NB4 (cell line): ENCODE measurements at regions not wholly inside any gene's neighbourhood (a gene's known extent, or its start where the extent isn't known, plus 50 kb on each side); places are given as distances from the start of the nearest gene placed in this dataset.

Experiments used
- MYC ChIP-seq: IDR thresholded peaks from 2 replicates; pipeline ENCODE4 v1.6.1; 2011; ENCODE audit warnings: low read depth, low read length
- POLR2A ChIP-seq: IDR thresholded peaks from 2 replicates; pipeline ENCODE4 v1.6.1; 2011; ENCODE audit warnings: mild to moderate bottlenecking; ENCODE audit not compliant: insufficient read length; ENCODE audit errors: extremely low read depth
- TF ChIP-seq, protein P1 (sequence below): IDR thresholded peaks from one replicate; pipeline ENCODE4 v1.5.1; 2012; ENCODE audit warnings: low read depth, low read length

DNA sequence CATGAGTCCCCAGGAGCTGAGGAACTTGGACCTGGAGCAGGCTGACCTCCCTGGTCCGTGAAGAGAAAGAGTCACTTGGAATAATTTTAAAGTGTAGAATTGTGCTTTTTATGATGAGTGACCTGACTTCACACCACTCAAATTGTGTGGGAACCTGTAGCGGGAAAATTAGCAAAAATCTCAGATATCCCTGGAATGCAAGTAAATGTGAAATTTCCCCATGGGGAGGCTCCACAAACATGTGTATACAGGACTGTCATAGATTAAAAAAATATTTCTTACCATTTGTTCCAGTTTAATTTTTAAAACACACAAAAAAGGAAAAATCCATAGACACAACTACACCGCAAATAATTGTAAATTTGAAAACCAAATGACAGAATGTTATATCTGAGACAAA is 1079.6 kb upstream of the PABPC4L start:
- TF ChIP-seq, protein P1, sequence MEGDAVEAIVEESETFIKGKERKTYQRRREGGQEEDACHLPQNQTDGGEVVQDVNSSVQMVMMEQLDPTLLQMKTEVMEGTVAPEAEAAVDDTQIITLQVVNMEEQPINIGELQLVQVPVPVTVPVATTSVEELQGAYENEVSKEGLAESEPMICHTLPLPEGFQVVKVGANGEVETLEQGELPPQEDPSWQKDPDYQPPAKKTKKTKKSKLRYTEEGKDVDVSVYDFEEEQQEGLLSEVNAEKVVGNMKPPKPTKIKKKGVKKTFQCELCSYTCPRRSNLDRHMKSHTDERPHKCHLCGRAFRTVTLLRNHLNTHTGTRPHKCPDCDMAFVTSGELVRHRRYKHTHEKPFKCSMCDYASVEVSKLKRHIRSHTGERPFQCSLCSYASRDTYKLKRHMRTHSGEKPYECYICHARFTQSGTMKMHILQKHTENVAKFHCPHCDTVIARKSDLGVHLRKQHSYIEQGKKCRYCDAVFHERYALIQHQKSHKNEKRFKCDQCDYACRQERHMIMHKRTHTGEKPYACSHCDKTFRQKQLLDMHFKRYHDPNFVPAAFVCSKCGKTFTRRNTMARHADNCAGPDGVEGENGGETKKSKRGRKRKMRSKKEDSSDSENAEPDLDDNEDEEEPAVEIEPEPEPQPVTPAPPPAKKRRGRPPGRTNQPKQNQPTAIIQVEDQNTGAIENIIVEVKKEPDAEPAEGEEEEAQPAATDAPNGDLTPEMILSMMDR, result no peak
- TF ChIP-seq POLR2A (no peak), MYC (no peak)
